Muscle layer of colon (tissue), 2 donors: ENCODE measurements at regions not wholly inside any gene's neighbourhood (a gene's known extent, or its start where the extent isn't known, plus 50 kb on each side); places are given as distances from the start of the nearest gene placed in this dataset.
A peak's percentile ranks its signal among the peaks of the same experiment; 100 is the strongest.

ENCODE experiments used
- H3K27ac ChIP-seq: one replicate; pipeline ENCODE4 v1.7.0; 2013; ENCODE audit warnings: low read depth, mild to moderate bottlenecking, low read length, moderate library complexity
- H3K27me3 ChIP-seq, 2 donors: one replicate each; pipeline ENCODE4 v1.7.0; 2013; ENCODE audit warnings: low read length in 2 of 2, mild to moderate bottlenecking in 2 of 2; ENCODE audit not compliant: insufficient read depth in 2 of 2, control insufficient read depth in 1 of 2
- H3K36me3 ChIP-seq: one replicate; pipeline ENCODE4 v1.7.0; 2013; ENCODE audit warnings: mild to moderate bottlenecking, low read length; ENCODE audit not compliant: insufficient read depth
- H3K4me1 ChIP-seq: one replicate; pipeline ENCODE4 v1.7.0; 2013; ENCODE audit warnings: mild to moderate bottlenecking, low read length; ENCODE audit not compliant: insufficient read depth
- H3K4me3 ChIP-seq, 2 donors: one replicate each; pipeline ENCODE4 v1.7.0; 2013; ENCODE audit warnings: low read length in 2 of 2, low read depth in 1 of 2, mild to moderate bottlenecking in 1 of 2, moderate library complexity in 1 of 2
- H3K9ac ChIP-seq: one replicate; pipeline ENCODE4 v1.7.0; 2013; ENCODE audit warnings: low read length
- H3K9me3 ChIP-seq: one replicate; pipeline ENCODE4 v1.7.0; 2013; ENCODE audit warnings: mild to moderate bottlenecking, low read length
- donor health status: abdominal sarcoma.
- donor health status: Adenocarcinoma of cecum.

DNA sequence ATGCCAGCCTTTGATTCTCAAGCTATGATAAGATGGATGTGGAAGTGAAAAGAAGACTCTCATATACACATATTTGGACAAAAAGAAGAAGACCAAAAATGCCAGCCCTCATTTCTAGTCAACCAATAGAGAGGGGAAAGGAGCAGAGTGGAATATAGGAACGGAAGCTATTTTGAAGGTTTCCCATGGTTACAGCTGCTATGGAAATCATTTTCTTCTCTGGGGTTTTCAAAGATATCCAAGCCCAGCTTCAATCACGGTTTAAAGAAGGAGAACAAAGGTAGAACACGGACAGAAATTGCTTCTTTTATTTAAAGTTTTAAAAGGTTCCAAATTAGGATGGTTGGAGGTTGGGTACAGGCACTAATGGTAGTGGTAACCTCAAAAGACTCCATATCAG is 181.0 kb upstream of the PRICKLE2 start:
- no peak overlapping the region for H3K9ac ChIP-seq
- no peaks in the 10 kb centered on the region for H3K9me3 ChIP-seq
- H3K36me3 ChIP-seq, result no peaks in the 10 kb centered on the region
- H3K27ac ChIP-seq, result no peak overlapping the region
- H3K27me3 ChIP-seq, result no peaks in the 10 kb centered on the region
- no peaks in the 10 kb centered on the region for H3K4me1 ChIP-seq
- no peak overlapping the region for H3K4me3 ChIP-seq

DNA sequence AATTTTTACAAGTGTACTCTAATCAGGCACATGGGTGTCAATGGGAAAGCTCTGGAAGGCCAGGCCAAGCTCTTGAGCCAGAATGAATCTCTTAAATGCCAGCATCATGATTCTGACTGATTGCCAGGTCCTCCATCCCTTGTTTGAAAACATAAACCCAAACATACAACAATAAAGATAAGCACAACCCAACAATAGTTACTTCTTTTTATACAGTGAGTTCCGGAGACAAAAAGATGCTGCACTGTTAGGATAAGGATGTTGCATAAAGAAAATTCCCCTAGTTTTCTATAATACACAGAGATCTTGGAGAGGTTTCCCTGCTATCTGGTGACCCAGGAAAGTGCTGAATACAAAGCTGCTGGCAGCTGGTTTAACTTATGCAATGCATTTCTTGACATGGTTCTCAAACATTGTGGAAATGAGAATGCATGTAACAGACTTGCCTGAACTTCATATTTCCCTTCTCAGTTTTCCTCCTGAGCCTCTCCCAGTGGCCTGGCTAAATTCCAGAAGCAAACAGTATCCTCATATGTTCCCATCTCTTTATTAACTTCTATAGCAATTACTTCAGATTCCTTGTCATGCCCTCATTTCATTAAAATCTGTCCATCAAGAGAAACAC is 180.1 kb upstream of the PRICKLE2 start:
- H3K27me3 ChIP-seq, result no peaks in the 10 kb centered on the region
- H3K27ac ChIP-seq, result no peak overlapping the region
- no peak overlapping the region for H3K9ac ChIP-seq
- H3K9me3 ChIP-seq, result no peaks in the 10 kb centered on the region
- no peak overlapping the region for H3K4me3 ChIP-seq
- no peaks in the 10 kb centered on the region for H3K4me1 ChIP-seq
- no peaks in the 10 kb centered on the region for H3K36me3 ChIP-seq

DNA sequence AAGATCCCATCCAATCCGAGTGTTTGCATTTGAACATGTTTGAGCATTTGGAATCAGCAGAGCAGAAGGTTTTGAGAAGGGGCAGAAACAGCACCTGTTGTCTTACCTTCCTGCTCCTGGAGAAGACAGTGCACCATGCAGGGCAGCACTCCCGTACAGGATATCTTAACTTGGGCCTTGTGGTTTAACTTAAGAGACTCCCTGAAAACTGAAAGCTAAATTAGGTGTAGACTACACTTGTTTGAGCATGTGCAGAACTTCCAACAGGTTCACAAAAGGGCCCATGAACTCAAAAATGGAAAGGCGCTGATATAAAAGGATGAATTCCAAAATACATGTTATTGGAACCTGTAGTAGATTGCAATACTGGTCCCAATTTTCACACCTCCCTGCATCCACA is 175.4 kb upstream of the PRICKLE2 start:
- no peaks in the 10 kb centered on the region for H3K9me3 ChIP-seq
- no peaks in the 10 kb centered on the region for H3K27me3 ChIP-seq
- H3K4me1 ChIP-seq, result peaks cover 26% of the 10 kb centered on the region
- H3K9ac ChIP-seq, result no peak overlapping the region
- H3K36me3 ChIP-seq, result no peaks in the 10 kb centered on the region
- H3K27ac ChIP-seq, result no peak overlapping the region
- H3K4me3 ChIP-seq, result no peak overlapping the region

DNA sequence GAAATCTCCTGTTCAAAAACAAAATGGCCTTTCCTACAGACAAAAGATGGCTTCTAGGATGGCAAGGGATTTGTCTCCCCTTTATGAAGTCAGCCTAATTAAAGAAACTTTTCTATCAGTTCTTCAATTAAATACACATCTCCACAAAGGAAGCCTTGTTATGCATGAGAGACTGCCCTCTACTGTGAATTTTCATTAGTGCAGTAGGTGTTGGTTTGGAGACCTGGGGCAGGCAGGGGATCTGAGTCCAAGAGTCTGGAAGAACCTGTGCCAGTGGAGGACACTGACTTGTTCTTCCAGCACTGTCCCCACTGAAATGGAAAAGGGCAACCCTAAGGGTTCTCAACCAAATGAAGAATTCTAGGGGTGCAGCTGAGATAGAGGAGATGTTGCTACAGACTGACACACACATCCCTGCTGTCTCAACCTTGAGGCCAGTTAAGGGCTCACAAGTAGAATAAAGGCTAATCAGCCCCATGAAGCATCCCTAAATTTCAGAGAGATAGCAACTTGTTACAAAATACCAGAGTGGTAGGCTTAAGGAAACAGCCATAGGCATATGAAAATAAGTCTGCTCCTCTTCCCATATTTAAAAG is 174.0 kb upstream of the PRICKLE2 start:
- no peak overlapping the region for H3K9ac ChIP-seq
- no peak overlapping the region for H3K27ac ChIP-seq
- H3K4me3 ChIP-seq, result no peak overlapping the region
- no peaks in the 10 kb centered on the region for H3K9me3 ChIP-seq
- no peaks in the 10 kb centered on the region for H3K36me3 ChIP-seq
- H3K4me1 ChIP-seq, result peaks cover 26% of the 10 kb centered on the region
- no peaks in the 10 kb centered on the region for H3K27me3 ChIP-seq

DNA sequence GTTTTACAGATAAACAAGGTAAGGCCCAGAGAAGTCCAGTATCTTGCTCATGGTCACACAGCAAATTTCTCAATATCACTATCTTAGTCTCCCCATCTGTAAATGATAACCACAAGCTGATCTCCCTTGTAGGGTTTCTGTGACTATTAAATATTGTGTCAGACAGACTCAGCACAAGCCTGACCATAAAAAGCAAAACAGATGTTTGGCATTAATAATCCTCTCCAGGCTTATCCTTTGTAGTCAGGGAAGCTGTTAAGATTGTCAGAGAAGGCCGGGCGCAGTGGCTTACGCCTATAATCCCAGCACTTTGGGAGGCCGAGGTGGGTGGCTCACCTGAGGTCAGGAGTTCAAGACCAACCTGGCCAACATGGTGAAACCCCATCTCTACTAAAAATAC is 173.2 kb upstream of the PRICKLE2 start:
- Histone ChIP-seq H3K36me3 (no peaks in the 10 kb centered on the region), H3K4me1 (peaks cover 26% of the 10 kb centered on the region), H3K9me3 (no peaks in the 10 kb centered on the region), H3K27ac (peak overlapping the region; percentile 64), H3K27me3 (no peaks in the 10 kb centered on the region), H3K4me3 (no peak overlapping the region), H3K9ac (peak overlapping the region; percentile 31)

DNA sequence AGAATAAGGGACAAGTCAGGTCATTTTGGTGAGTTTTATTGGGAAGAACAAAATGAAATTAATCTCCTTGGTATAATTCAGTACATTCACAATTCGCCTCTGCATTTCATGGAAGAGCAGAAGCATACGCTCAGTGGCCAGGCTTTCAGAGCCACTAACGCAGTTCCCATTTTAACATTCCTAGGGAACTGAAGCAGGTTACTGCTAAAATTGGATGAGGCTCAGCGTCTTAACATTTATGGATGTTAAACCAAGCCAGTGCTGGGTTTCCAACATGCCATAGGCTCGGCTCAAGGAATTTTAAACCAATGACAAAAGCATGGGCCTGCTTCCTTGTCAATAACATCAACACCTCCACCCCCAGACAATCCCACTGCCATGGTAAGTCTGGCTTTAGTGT is 172.7 kb upstream of the PRICKLE2 start:
- Histone ChIP-seq H3K9me3 (no peaks in the 10 kb centered on the region), H3K4me3 (no peak overlapping the region), H3K27ac (peak overlapping the region; percentile 64), H3K9ac (peak overlapping the region; percentile 31), H3K27me3 (no peaks in the 10 kb centered on the region), H3K36me3 (no peaks in the 10 kb centered on the region), H3K4me1 (peaks cover 26% of the 10 kb centered on the region)

DNA sequence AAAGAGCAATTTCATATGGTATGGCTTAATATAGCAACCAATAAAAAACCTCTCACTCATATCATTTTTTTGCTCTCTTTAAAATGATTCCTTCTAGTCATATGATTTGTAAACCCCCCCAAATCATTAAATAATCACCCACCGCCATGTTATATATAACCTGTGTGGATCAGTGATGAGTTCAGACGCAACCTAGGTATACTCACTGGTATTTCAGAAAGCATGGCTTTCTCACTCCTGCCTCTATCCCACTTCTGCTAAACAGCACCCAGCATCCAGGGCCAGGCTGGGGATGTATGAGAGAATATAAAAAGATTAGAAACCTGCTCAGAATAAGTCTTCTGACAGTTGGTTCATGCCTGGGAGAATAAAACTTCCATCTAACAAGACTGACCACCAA is 172.3 kb upstream of the PRICKLE2 start:
- Histone ChIP-seq H3K27me3 (no peaks in the 10 kb centered on the region), H3K36me3 (no peaks in the 10 kb centered on the region), H3K4me1 (peaks cover 26% of the 10 kb centered on the region), H3K27ac (peak overlapping the region; percentile 64), H3K4me3 (no peak overlapping the region), H3K9me3 (no peaks in the 10 kb centered on the region), H3K9ac (no peak overlapping the region)

DNA sequence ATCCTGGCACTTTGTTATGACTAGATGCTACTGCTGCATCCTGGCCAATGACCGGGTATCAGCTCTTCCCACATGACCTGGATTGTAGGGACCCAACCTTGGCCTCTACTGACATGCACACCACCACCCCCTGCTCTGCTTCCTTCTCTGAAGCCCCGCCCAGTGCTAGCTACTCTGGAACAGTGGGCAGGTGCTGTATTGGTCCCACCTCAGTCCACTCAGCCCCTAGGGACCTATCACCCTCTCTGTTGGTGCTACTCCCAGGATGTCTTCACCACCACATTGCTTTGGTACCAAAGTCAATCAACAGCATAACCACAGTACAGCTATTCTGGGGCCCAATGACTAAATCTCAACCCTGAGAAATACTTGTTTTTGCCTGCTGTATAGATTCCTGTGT is 170.2 kb upstream of the PRICKLE2 start:
- H3K4me3 ChIP-seq, result no peak overlapping the region
- H3K27me3 ChIP-seq, result no peaks in the 10 kb centered on the region
- peaks cover 26% of the 10 kb centered on the region for H3K4me1 ChIP-seq
- no peak overlapping the region for H3K9ac ChIP-seq
- no peaks in the 10 kb centered on the region for H3K9me3 ChIP-seq
- H3K36me3 ChIP-seq, result no peaks in the 10 kb centered on the region
- no peak overlapping the region for H3K27ac ChIP-seq

DNA sequence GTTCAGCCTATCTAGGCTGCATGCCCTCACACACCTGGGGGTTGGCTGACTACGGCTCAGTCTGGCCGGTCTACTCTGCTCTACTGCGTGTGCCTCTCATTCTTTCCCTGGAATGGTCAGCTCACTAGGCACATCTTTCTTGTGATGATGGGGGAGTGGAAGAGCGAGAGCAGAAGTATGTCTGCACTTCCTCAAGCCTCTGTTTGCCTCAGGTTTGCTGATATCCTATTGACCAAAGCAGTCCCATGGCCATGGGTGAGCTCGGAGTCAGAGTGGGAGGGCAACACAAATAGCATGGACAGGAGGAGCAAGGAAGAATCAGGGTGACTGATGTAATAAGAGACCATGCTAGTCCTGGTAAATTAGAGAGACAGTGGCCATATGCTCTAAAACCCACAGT is 167.9 kb upstream of the PRICKLE2 start:
- no peak overlapping the region for H3K9ac ChIP-seq

DNA sequence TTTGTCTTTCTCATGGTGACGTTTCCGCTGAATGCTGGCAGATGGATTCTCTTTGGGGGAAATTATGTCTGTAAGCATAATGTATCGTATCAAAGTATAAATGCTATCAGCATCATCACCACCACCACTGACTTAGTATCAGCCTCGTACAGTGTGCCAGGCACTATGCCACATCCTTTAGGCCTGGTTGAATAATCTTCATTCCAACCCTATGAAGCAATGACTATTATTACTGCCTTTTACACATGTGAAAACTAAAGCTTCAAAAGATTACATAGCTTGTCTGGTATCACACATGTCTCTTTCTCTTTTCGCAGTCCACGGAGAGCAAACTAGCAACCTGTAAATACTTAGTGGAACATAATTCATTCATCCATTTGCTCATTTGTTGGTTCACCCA is 166.7 kb upstream of the PRICKLE2 start:
- H3K27me3 ChIP-seq, result no peaks in the 10 kb centered on the region
- H3K9me3 ChIP-seq, result no peaks in the 10 kb centered on the region
- no peaks in the 10 kb centered on the region for H3K36me3 ChIP-seq
- no peak overlapping the region for H3K9ac ChIP-seq
- no peak overlapping the region for H3K4me3 ChIP-seq
- peaks cover 4% of the 10 kb centered on the region for H3K4me1 ChIP-seq
- no peak overlapping the region for H3K27ac ChIP-seq

More for the DNA sequence above, 167.9 kb upstream of the PRICKLE2 start:
- Histone ChIP-seq H3K27me3 (no peaks in the 10 kb centered on the region), H3K4me1 (peaks cover 15% of the 10 kb centered on the region), H3K27ac (no peak overlapping the region), H3K9me3 (no peaks in the 10 kb centered on the region), H3K4me3 (no peak overlapping the region), H3K36me3 (no peaks in the 10 kb centered on the region)

DNA sequence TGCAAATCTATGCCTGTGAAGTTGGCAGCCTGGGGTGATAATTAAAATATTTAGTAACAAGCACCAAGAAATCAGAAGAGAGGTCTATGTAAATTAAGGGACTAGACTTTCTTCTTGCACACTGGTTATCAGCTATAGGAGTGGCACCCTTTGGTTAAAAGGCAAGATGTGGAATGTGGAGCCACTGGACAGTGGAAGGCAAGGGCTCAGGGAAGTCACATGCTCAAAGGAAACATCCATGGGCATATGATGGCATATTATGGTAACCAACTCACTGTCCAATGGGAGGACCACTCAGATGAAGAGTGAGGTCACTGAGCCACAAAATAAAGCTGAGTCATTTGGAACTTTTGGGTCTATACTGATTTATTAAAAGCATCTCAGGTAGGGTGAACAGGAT is 165.6 kb upstream of the PRICKLE2 start:
- no peaks in the 10 kb centered on the region for H3K4me1 ChIP-seq
- H3K4me3 ChIP-seq, result no peak overlapping the region
- H3K27ac ChIP-seq, result no peak overlapping the region
- H3K36me3 ChIP-seq, result no peaks in the 10 kb centered on the region
- no peak overlapping the region for H3K9ac ChIP-seq
- no peaks in the 10 kb centered on the region for H3K9me3 ChIP-seq
- H3K27me3 ChIP-seq, result no peaks in the 10 kb centered on the region

DNA sequence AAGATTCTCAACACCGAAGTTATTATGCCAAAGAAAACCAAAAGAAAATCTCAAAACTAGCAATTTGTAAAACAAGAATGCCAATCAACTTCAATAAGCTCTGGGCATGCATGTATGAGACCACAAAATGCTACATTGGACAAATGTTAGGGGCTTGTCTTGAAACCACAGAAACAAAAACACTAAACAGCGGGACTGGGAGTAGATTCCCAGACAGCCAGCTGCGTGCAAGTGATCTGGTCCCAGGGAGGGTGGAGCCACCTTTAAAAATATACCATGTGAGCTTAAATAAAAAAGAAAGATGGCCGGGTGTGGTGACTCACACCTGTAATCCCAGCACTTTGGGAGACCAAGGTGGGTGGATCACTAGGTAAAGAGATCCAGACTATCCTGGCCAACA is 163.6 kb upstream of the PRICKLE2 start:
- Histone ChIP-seq H3K27me3 (no peaks in the 10 kb centered on the region), H3K9ac (no peak overlapping the region), H3K4me3 (no peak overlapping the region), H3K27ac (no peak overlapping the region), H3K36me3 (no peaks in the 10 kb centered on the region), H3K9me3 (no peaks in the 10 kb centered on the region), H3K4me1 (no peaks in the 10 kb centered on the region)
